K562 (cell line): ENCODE measurements at regions not wholly inside any gene's neighbourhood (a gene's known extent, or its start where the extent isn't known, plus 50 kb on each side); places are given as distances from the start of the nearest gene placed in this dataset.

ENCODE experiments used
- CHD7 ChIP-seq: fragments of 200-600 bp; sonication (generic); IDR thresholded peaks from one replicate; pipeline ENCODE4 v1.6.1; 2012; ENCODE audit warnings: mild to moderate bottlenecking, low read depth, low read length, inconsistent platforms
- TCF7 ChIP-seq: sonication (generic); IDR thresholded peaks from 2 replicates; pipeline ENCODE4 v1.6.1; 2016; ENCODE audit warnings: antibody characterized with exemption, borderline replicate concordance

- TF ChIP-seq CHD7 (no peak), TCF7 (no peak)
These were observed 157.9 kb downstream of the RAP2B start (continued) for GRCh38 chr3:153319705-153320554.
